ENCODE measurements at regions not wholly inside any gene's neighbourhood (a gene's known extent, or its start where the extent isn't known, plus 50 kb on each side); places are given as distances from the start of the nearest gene placed in this dataset.

- TF ChIP-seq CREB1 (IDR thresholded peaks at IDR 0.05; ENCODE audit: low read depth) (no peak), EGR1 (IDR thresholded peaks at IDR 0.05) (no peak), NFIC (IDR thresholded peaks at IDR 0.05) (no peak), CEBPB (IDR thresholded peaks at IDR 0.05) (no peak), YY1 (IDR thresholded peaks at IDR 0.05; ENCODE audit: low read depth) (no peak), ZBTB7A (IDR thresholded peaks at IDR 0.05; ENCODE audit: low read depth) (no peak), TCF12 (IDR thresholded peaks at IDR 0.05; ENCODE audit: low read depth) (no peak), TEAD4 (IDR thresholded peaks at IDR 0.05) (no peak)
Measured at GRCh38 chrX:95974096-95974470, 710.6 kb upstream of the DIAPH2 start.

- TF ChIP-seq CEBPB (IDR thresholded peaks at IDR 0.05) (no peak), YY1 (IDR thresholded peaks at IDR 0.05; ENCODE audit: low read depth) (no peak), FOXM1 (IDR thresholded peaks at IDR 0.05; ENCODE audit: borderline replicate concordance, low read depth) (no peak), EGR1 (IDR thresholded peaks at IDR 0.05) (no peak), TAF1 (IDR thresholded peaks at IDR 0.05; ENCODE audit: low read depth) (no peak), TEAD4 (IDR thresholded peaks at IDR 0.05) (no peak), RAD21 (IDR thresholded peaks at IDR 0.05; ENCODE audit: low read depth) (no peak)
- TF ChIP-seq, protein P1, sequence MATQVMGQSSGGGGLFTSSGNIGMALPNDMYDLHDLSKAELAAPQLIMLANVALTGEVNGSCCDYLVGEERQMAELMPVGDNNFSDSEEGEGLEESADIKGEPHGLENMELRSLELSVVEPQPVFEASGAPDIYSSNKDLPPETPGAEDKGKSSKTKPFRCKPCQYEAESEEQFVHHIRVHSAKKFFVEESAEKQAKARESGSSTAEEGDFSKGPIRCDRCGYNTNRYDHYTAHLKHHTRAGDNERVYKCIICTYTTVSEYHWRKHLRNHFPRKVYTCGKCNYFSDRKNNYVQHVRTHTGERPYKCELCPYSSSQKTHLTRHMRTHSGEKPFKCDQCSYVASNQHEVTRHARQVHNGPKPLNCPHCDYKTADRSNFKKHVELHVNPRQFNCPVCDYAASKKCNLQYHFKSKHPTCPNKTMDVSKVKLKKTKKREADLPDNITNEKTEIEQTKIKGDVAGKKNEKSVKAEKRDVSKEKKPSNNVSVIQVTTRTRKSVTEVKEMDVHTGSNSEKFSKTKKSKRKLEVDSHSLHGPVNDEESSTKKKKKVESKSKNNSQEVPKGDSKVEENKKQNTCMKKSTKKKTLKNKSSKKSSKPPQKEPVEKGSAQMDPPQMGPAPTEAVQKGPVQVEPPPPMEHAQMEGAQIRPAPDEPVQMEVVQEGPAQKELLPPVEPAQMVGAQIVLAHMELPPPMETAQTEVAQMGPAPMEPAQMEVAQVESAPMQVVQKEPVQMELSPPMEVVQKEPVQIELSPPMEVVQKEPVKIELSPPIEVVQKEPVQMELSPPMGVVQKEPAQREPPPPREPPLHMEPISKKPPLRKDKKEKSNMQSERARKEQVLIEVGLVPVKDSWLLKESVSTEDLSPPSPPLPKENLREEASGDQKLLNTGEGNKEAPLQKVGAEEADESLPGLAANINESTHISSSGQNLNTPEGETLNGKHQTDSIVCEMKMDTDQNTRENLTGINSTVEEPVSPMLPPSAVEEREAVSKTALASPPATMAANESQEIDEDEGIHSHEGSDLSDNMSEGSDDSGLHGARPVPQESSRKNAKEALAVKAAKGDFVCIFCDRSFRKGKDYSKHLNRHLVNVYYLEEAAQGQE (IDR thresholded peaks at IDR 0.05; ENCODE audit: low read depth): no peak
- TF ChIP-seq, protein P2, sequence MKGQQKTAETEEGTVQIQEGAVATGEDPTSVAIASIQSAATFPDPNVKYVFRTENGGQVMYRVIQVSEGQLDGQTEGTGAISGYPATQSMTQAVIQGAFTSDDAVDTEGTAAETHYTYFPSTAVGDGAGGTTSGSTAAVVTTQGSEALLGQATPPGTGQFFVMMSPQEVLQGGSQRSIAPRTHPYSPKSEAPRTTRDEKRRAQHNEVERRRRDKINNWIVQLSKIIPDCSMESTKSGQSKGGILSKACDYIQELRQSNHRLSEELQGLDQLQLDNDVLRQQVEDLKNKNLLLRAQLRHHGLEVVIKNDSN (IDR thresholded peaks at IDR 0.05): no peak
Measured at GRCh38 chrX:95974890-95975289, 709.8 kb upstream of the DIAPH2 start.

- TF ChIP-seq, protein P3, sequence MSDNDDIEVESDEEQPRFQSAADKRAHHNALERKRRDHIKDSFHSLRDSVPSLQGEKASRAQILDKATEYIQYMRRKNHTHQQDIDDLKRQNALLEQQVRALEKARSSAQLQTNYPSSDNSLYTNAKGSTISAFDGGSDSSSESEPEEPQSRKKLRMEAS (IDR thresholded peaks at IDR 0.05): no peak
- TF ChIP-seq TAF1 (IDR thresholded peaks at IDR 0.05; ENCODE audit: low read depth) (no peak), TCF12 (IDR thresholded peaks at IDR 0.05; ENCODE audit: low read depth) (no peak), EGR1 (IDR thresholded peaks at IDR 0.05) (no peak), CEBPB (IDR thresholded peaks at IDR 0.05) (no peak)
- TF ChIP-seq, protein P2 (IDR thresholded peaks at IDR 0.05): no peak
- TF ChIP-seq, protein P1 (IDR thresholded peaks at IDR 0.05; ENCODE audit: low read depth): no peak
Measured at GRCh38 chrX:95995583-95995982, 689.1 kb upstream of the DIAPH2 start.

GRCh38 chrX:95996294-95996693, 688.3 kb upstream of the DIAPH2 start:
- TF ChIP-seq TEAD4 (IDR thresholded peaks at IDR 0.05): no peak
- TF ChIP-seq, protein P1 (IDR thresholded peaks at IDR 0.05; ENCODE audit: low read depth): no peak
- TF ChIP-seq TCF12 (IDR thresholded peaks at IDR 0.05; ENCODE audit: low read depth): no peak
- TF ChIP-seq ZBTB7A (IDR thresholded peaks at IDR 0.05; ENCODE audit: low read depth): no peak
- no peak for TF ChIP-seq CEBPB (IDR thresholded peaks at IDR 0.05)
- TF ChIP-seq RAD21 (IDR thresholded peaks at IDR 0.05; ENCODE audit: low read depth): no peak
- TF ChIP-seq CREB1 (IDR thresholded peaks at IDR 0.05; ENCODE audit: low read depth): no peak
- TF ChIP-seq FOXM1 (IDR thresholded peaks at IDR 0.05; ENCODE audit: borderline replicate concordance, low read depth): no peak
- no peak for TF ChIP-seq YY1 (IDR thresholded peaks at IDR 0.05; ENCODE audit: low read depth)
- TF ChIP-seq EP300 (IDR thresholded peaks at IDR 0.05; ENCODE audit: borderline replicate concordance): no peak
- TF ChIP-seq, protein P2 (IDR thresholded peaks at IDR 0.05): no peak

DNA sequence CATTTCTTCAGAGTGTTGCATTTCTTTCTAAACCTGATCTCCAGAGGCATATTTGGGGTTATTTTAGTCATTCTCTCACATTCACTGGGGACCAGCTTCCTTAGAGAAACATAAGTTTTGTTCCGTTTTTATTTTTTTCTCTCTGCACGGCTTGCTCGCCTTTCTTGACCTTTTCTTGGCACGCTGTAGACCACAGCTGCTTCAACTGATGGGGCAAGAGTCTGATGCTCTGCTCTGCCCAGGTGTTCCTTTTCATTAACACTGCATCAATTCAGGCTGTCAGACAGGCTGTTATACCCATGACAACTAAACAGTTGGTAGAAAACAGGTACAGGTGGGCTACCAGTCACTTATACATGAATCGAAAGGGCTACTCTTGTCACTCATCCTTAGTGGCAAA, 682.2 kb upstream of the DIAPH2 start:
- TF ChIP-seq NFIC (IDR thresholded peaks at IDR 0.05) (no peak), TAF1 (IDR thresholded peaks at IDR 0.05; ENCODE audit: low read depth) (no peak)
- TF ChIP-seq, protein P3 (IDR thresholded peaks at IDR 0.05): no peak

Data from Ishikawa (cell line).